ENCODE measurements at regions not wholly inside any gene's neighbourhood (a gene's known extent, or its start where the extent isn't known, plus 50 kb on each side); places are given as distances from the start of the nearest gene placed in this dataset.

GRCh38 chr20:24362080-24362479 lies 107.3 kb upstream of the SYNDIG1 start:
- peaks cover 5% of the 10 kb centered on the region for H3K27me3 Mint-ChIP-seq
- Histone ChIP-seq H3K27me3 (replicated peaks in 1 of 4; ENCODE audit: control extremely low read depth in 1 of 4, control insufficient read depth in 3 of 4, insufficient read depth in 4 of 4, low read length in 3 of 4) (peaks cover 0 to 2% (median 0%) of the 10 kb centered on the region in 4 experiments), H2AFZ (ENCODE audit: insufficient read depth, low read depth, low read length, poor library complexity, severe bottlenecking) (no peak overlapping the region), H3K79me2 (ENCODE audit: control insufficient read depth, insufficient read depth, low read length) (no peaks in the 10 kb centered on the region), H3K9ac (ENCODE audit: low read length) (no peak overlapping the region), H3K4me2 (replicated peaks; ENCODE audit: low read depth, low read length, poor library complexity, severe bottlenecking) (no peak overlapping the region), H3K4me3 (ENCODE audit: control extremely low read depth in 1 of 5, extremely low read depth in 1 of 5, insufficient read depth in 1 of 5, low read depth in 2 of 5, low read length in 4 of 5) (no peak overlapping the region), H3K4me1 (ENCODE audit: control insufficient read depth in 2 of 2, insufficient read depth in 2 of 2, low read length in 2 of 2) (no peaks in the 10 kb centered on the region), H3K36me3 (replicated peaks in 1 of 2; ENCODE audit: control extremely low read depth in 1 of 2, control insufficient read depth in 1 of 2, extremely low read depth in 1 of 2, insufficient read depth in 2 of 2, low read length in 1 of 2) (no peaks in the 10 kb centered on the region), H3K27ac (ENCODE audit: low read length in 2 of 2) (no peak overlapping the region), H4K20me1 (ENCODE audit: control insufficient read depth, insufficient read depth, low read length, poor library complexity, severe bottlenecking) (no peaks in the 10 kb centered on the region), H3K9me3 (ENCODE audit: control extremely low read depth in 1 of 3, control insufficient read depth in 2 of 3, insufficient read depth in 1 of 3, low read length in 2 of 3) (peaks cover 0 to 14% (median 6%) of the 10 kb centered on the region in 3 donors)
- TF ChIP-seq, protein P1, sequence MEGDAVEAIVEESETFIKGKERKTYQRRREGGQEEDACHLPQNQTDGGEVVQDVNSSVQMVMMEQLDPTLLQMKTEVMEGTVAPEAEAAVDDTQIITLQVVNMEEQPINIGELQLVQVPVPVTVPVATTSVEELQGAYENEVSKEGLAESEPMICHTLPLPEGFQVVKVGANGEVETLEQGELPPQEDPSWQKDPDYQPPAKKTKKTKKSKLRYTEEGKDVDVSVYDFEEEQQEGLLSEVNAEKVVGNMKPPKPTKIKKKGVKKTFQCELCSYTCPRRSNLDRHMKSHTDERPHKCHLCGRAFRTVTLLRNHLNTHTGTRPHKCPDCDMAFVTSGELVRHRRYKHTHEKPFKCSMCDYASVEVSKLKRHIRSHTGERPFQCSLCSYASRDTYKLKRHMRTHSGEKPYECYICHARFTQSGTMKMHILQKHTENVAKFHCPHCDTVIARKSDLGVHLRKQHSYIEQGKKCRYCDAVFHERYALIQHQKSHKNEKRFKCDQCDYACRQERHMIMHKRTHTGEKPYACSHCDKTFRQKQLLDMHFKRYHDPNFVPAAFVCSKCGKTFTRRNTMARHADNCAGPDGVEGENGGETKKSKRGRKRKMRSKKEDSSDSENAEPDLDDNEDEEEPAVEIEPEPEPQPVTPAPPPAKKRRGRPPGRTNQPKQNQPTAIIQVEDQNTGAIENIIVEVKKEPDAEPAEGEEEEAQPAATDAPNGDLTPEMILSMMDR (IDR thresholded peaks at IDR 0.05) = no peak
- TF ChIP-seq EZH2 (IDR thresholded peaks at IDR 0.05; ENCODE audit: borderline replicate concordance, insufficient read depth, low read depth, low read length, poor library complexity, severe bottlenecking) = no peak
- no peak overlapping the region for H3K4me3 Mint-ChIP-seq
- POLR2A ChIA-PET = no interaction called here
- no peak for DNase-seq
- peaks cover 2% of the 10 kb centered on the region for H3K9me3 Mint-ChIP-seq (ENCODE audit: insufficient read depth)
- H3K27ac Mint-ChIP-seq = no peak overlapping the region
- intact Hi-C loops (cut with micrococcal nuclease) = no loop called here
- no peaks in the 10 kb centered on the region for H3K4me1 Mint-ChIP-seq
- no peak for ATAC-seq (ENCODE audit: low read depth)
- CTCF ChIA-PET = no interaction called here

DNA sequence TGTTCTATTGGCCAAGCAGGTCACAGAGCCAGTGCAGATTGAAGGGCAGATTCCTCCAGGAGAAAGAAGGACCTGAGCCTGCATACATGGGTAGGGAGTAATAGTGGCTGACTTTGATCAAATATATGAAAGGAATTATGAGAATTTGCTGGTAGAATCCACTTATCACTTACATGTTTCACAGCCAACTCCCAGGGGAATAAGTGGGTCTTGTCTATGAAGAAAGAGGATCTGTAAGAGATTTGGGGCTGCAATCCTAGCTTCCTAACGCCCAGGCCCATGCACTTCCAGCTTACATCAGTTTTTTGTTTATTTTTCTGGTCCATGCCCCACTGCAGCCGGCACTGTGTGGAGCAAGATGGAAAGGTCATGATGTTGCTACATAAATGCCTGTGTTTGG lies 107.9 kb upstream of the SYNDIG1 start:
- Mint-ChIP-seq H3K27ac (no peak overlapping the region), H3K4me1 (no peaks in the 10 kb centered on the region), H3K27me3 (peaks cover 6% of the 10 kb centered on the region), H3K4me3 (no peak overlapping the region), H3K9me3 (ENCODE audit: insufficient read depth) (peaks cover 2% of the 10 kb centered on the region)
- intact Hi-C loops (cut with micrococcal nuclease) = no loop called here
- Histone ChIP-seq H3K9me3 (ENCODE audit: control extremely low read depth in 1 of 3, control insufficient read depth in 2 of 3, insufficient read depth in 1 of 3, low read length in 2 of 3) (peaks cover 0 to 14% (median 6%) of the 10 kb centered on the region in 3 donors), H2AFZ (ENCODE audit: insufficient read depth, low read depth, low read length, poor library complexity, severe bottlenecking) (no peak overlapping the region), H3K4me3 (ENCODE audit: control extremely low read depth in 1 of 5, extremely low read depth in 1 of 5, insufficient read depth in 1 of 5, low read depth in 2 of 5, low read length in 4 of 5) (no peak overlapping the region), H3K4me1 (ENCODE audit: control insufficient read depth in 2 of 2, insufficient read depth in 2 of 2, low read length in 2 of 2) (no peaks in the 10 kb centered on the region), H3K36me3 (replicated peaks in 1 of 2; ENCODE audit: control extremely low read depth in 1 of 2, control insufficient read depth in 1 of 2, extremely low read depth in 1 of 2, insufficient read depth in 2 of 2, low read length in 1 of 2) (no peaks in the 10 kb centered on the region), H4K20me1 (ENCODE audit: control insufficient read depth, insufficient read depth, low read length, poor library complexity, severe bottlenecking) (no peaks in the 10 kb centered on the region), H3K27me3 (replicated peaks in 1 of 4; ENCODE audit: control extremely low read depth in 1 of 4, control insufficient read depth in 3 of 4, insufficient read depth in 4 of 4, low read length in 3 of 4) (no peaks in the 10 kb centered on the region), H3K79me2 (ENCODE audit: control insufficient read depth, insufficient read depth, low read length) (no peaks in the 10 kb centered on the region), H3K9ac (ENCODE audit: low read length) (no peak overlapping the region), H3K27ac (ENCODE audit: low read length in 2 of 2) (no peak overlapping the region), H3K4me2 (replicated peaks; ENCODE audit: low read depth, low read length, poor library complexity, severe bottlenecking) (no peak overlapping the region)
- no peak for ATAC-seq (ENCODE audit: low read depth)
- ChIA-PET POLR2A (no interaction called here), CTCF (no interaction called here)
- no peak for TF ChIP-seq EZH2 (IDR thresholded peaks at IDR 0.05; ENCODE audit: borderline replicate concordance, insufficient read depth, low read depth, low read length, poor library complexity, severe bottlenecking)
- TF ChIP-seq, protein P1 (IDR thresholded peaks at IDR 0.05) = no peak
- no CpG with 5 or more reads among the region's 2 CpGs for WGBS (ENCODE audit: insufficient coverage)
- DNase-seq = no peak
